SK-N-SH (cell line): ENCODE measurements at regions not wholly inside any gene's neighbourhood (a gene's known extent, or its start where the extent isn't known, plus 50 kb on each side); places are given as distances from the start of the nearest gene placed in this dataset.

Experiments
- FOXJ3 ChIP-seq: sonication (generic); formaldehyde crosslinking; IDR thresholded peaks from 2 replicates; pipeline ENCODE4 v1.5.1; 2020; ENCODE audit warnings: mild to moderate bottlenecking, missing genetic modification reagents
- NRF1 ChIP-seq: IDR thresholded peaks from 2 replicates; pipeline ENCODE4 v1.6.1; 2012; ENCODE audit warnings: low read depth, mild to moderate bottlenecking, low read length
- POLR2AphosphoS5 ChIP-seq: IDR thresholded peaks from 2 replicates; pipeline ENCODE4 v1.6.1; 2012; ENCODE audit warnings: low read depth, low read length
- TAF1 ChIP-seq: IDR thresholded peaks from 2 replicates; pipeline ENCODE4 v1.6.1; 2012; ENCODE audit warnings: low read depth, mild to moderate bottlenecking, low read length, moderate library complexity, borderline replicate concordance
- TF ChIP-seq, protein P1 (sequence below): fragments of 200-600 bp; sonication (generic); IDR thresholded peaks from 2 replicates; pipeline ENCODE4 v1.6.1; 2017; ENCODE audit warnings: antibody characterized with exemption, mild to moderate bottlenecking, moderate library complexity

DNA sequence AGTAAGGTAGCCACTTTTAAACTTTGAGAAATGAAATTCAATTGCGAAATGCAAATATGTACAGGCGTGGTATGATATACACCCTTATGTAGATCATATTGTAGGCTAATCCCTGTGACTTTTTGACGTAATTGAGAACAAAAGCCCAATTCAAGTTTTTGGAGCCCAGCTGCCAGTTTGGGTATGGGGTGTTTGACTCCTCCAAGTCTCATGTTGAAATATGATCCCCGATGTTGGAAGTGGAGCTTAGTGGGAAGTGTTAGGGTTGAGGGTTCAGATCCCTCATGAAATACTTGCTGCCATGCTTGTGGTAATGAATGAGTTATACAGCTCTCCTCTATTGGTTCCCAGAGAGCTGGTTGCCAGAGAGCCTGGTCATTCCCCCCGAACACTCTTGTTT is 1666.8 kb downstream of the SUCLG1 start:
- TF ChIP-seq POLR2AphosphoS5, result no peak
- no peak for TF ChIP-seq FOXJ3 (CRISPR knock-in tag)
- TF ChIP-seq, protein P1, sequence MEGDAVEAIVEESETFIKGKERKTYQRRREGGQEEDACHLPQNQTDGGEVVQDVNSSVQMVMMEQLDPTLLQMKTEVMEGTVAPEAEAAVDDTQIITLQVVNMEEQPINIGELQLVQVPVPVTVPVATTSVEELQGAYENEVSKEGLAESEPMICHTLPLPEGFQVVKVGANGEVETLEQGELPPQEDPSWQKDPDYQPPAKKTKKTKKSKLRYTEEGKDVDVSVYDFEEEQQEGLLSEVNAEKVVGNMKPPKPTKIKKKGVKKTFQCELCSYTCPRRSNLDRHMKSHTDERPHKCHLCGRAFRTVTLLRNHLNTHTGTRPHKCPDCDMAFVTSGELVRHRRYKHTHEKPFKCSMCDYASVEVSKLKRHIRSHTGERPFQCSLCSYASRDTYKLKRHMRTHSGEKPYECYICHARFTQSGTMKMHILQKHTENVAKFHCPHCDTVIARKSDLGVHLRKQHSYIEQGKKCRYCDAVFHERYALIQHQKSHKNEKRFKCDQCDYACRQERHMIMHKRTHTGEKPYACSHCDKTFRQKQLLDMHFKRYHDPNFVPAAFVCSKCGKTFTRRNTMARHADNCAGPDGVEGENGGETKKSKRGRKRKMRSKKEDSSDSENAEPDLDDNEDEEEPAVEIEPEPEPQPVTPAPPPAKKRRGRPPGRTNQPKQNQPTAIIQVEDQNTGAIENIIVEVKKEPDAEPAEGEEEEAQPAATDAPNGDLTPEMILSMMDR, result no peak
- TF ChIP-seq TAF1, result no peak
- TF ChIP-seq NRF1, result no peak
